Liver (tissue), 3 donors: ENCODE measurements at regions not wholly inside any gene's neighbourhood (a gene's known extent, or its start where the extent isn't known, plus 50 kb on each side); places are given as distances from the start of the nearest gene placed in this dataset.

Source experiments
- CTCF ChIP-seq: fragments of 150-350 bp; IDR thresholded peaks from 2 replicates; pipeline ENCODE4 v1.5.1; 2017; ENCODE audit warnings: improper control_type of control experiment, low read depth, low read length; ENCODE audit not compliant: missing input control
- GABPA ChIP-seq, 2 donors: IDR thresholded peaks in 1 of 2; conservative IDR thresholded peaks in 1 of 2; 2 replicates each; pipeline ENCODE4 v1.6.1; 2016; ENCODE audit warnings: antibody characterized with exemption in 2 of 2, mild to moderate bottlenecking in 1 of 2, moderate library complexity in 1 of 2
- TAF1 ChIP-seq: conservative IDR thresholded peaks from 2 replicates; pipeline ENCODE4 v1.6.1; 2016; ENCODE audit warnings: antibody characterized with exemption, mild to moderate bottlenecking
- donor health status: healthy.
- donor health status: healthy.

- no peak for TF ChIP-seq CTCF
- TF ChIP-seq GABPA (IDR thresholded peaks at IDR 0.05 in 1 of 2, conservative IDR thresholded peaks at IDR 0.05 in 1 of 2): no peak
- TF ChIP-seq TAF1: no peak
Measured at GRCh38 chr10:44557596-44558191, 172.8 kb upstream of the CXCL12 start.
